MM.1S (cell line): ENCODE measurements at regions not wholly inside any gene's neighbourhood (a gene's known extent, or its start where the extent isn't known, plus 50 kb on each side); places are given as distances from the start of the nearest gene placed in this dataset.
"Not testable (repeated sequence)": the region's sequence is repeated elsewhere in the genome, so short reads cannot be mapped to it uniquely, and the experiment has no call there.

Experiments used
- DNase-seq: peaks from one replicate; pipeline ENCODE4 v3.0.0-alpha.2; 2015
- H2AFZ ChIP-seq: fragments of 300-600 bp; sonication (generic); 2 replicates; pipeline ENCODE4 v1.6.0; 2016; ENCODE audit warnings: antibody characterized with exemption, low read length
- H3F3A ChIP-seq: fragments of 300-600 bp; sonication (generic); 2 replicates; pipeline ENCODE4 v1.6.1; 2016; ENCODE audit warnings: mild to moderate bottlenecking, antibody characterized with exemption, low read length, moderate library complexity, mixed read lengths; ENCODE audit not compliant: insufficient read depth
- H3K27ac ChIP-seq: fragments of 300-600 bp; sonication (generic); 2 replicates; pipeline ENCODE4 v1.5.1; 2016; ENCODE audit warnings: mild to moderate bottlenecking, low read length
- H3K27me3 ChIP-seq: fragments of 300-600 bp; sonication (generic); replicated peaks from 2 replicates; pipeline ENCODE4 v1.6.0; 2016; ENCODE audit warnings: low read length; ENCODE audit not compliant: insufficient read depth
- H3K36me3 ChIP-seq: fragments of 300-600 bp; sonication (generic); replicated peaks from 2 replicates; pipeline ENCODE4 v1.6.1; 2016; ENCODE audit warnings: mild to moderate bottlenecking, low read length, mixed read lengths; ENCODE audit not compliant: insufficient read depth
- H3K4me1 ChIP-seq: fragments of 300-600 bp; sonication (generic); 2 replicates; pipeline ENCODE4 v1.6.1; 2016; ENCODE audit warnings: low read length, mixed read lengths
- H3K4me2 ChIP-seq: fragments of 300-600 bp; sonication (generic); 2 replicates; pipeline ENCODE4 v1.6.0; 2016; ENCODE audit warnings: low read depth, low read length
- H3K4me3 ChIP-seq: fragments of 300-600 bp; sonication (generic); 2 replicates; pipeline ENCODE4 v1.5.1; 2016; ENCODE audit warnings: low read length, mixed read lengths
- H3K79me2 ChIP-seq: fragments of 300-600 bp; sonication (generic); 2 replicates; pipeline ENCODE4 v1.6.1; 2016; ENCODE audit warnings: mixed run types, low read length, mixed read lengths
- H3K9ac ChIP-seq: fragments of 300-600 bp; sonication (generic); 2 replicates; pipeline ENCODE4 v1.6.1; 2016; ENCODE audit warnings: low read length, mixed read lengths
- H3K9me2 ChIP-seq: fragments of 300-600 bp; sonication (generic); replicated peaks from 2 replicates; pipeline ENCODE4 v1.6.1; 2016; ENCODE audit warnings: mild to moderate bottlenecking, low read length, mixed read lengths; ENCODE audit not compliant: insufficient read depth
- H3K9me3 ChIP-seq: fragments of 300-600 bp; sonication (generic); replicated peaks from 2 replicates; pipeline ENCODE4 v1.6.1; 2016; ENCODE audit warnings: mild to moderate bottlenecking, low read length, mixed read lengths; ENCODE audit not compliant: insufficient read depth
- H4K20me1 ChIP-seq: fragments of 300-600 bp; sonication (generic); 2 replicates; pipeline ENCODE4 v1.6.1; 2016; ENCODE audit warnings: mild to moderate bottlenecking, low read length, moderate library complexity, mixed read lengths; ENCODE audit not compliant: insufficient read depth
- EZH2 ChIP-seq: fragments of 300-600 bp; sonication (generic); optimal IDR thresholded peaks from 2 replicates; pipeline ENCODE3; 2017; ENCODE audit warnings: low read depth, mild to moderate bottlenecking, antibody characterized with exemption, low read length, mixed read lengths
- EZH2phosphoT487 ChIP-seq: fragments of 300-600 bp; sonication (generic); IDR thresholded peaks from 2 replicates; pipeline ENCODE4 v1.6.1; 2018; ENCODE audit warnings: antibody characterized with exemption, low read length
- TF ChIP-seq, protein P1 (sequence below): fragments of 300-600 bp; sonication (generic); IDR thresholded peaks from 2 replicates; pipeline ENCODE4 v1.5.1; 2016; ENCODE audit warnings: antibody characterized with exemption, low read length, mixed read lengths

DNA sequence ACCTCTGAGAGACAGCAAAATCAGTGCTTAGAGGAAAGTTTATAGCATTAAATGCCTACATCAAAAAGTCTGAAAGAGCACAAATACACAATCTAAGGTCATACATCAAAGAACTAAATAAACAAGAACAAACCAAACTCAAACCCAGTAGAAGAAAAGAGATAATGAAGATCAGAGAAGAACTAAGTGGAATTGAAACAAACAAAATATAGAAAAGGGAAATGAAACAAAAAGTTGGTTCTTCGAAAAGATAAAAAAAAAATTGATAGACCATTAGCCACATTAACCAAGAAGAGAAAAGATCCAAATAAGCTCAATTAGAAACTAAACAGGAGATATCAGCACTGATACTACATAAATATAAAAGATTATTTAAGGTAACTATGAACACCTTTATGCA lies 280.0 kb upstream of the NRG3 start:
- peaks cover 13% of the 10 kb centered on the region for H3K4me1 ChIP-seq
- TF ChIP-seq EZH2 (no peak), EZH2phosphoT487 (no peak)
- TF ChIP-seq, protein P1, sequence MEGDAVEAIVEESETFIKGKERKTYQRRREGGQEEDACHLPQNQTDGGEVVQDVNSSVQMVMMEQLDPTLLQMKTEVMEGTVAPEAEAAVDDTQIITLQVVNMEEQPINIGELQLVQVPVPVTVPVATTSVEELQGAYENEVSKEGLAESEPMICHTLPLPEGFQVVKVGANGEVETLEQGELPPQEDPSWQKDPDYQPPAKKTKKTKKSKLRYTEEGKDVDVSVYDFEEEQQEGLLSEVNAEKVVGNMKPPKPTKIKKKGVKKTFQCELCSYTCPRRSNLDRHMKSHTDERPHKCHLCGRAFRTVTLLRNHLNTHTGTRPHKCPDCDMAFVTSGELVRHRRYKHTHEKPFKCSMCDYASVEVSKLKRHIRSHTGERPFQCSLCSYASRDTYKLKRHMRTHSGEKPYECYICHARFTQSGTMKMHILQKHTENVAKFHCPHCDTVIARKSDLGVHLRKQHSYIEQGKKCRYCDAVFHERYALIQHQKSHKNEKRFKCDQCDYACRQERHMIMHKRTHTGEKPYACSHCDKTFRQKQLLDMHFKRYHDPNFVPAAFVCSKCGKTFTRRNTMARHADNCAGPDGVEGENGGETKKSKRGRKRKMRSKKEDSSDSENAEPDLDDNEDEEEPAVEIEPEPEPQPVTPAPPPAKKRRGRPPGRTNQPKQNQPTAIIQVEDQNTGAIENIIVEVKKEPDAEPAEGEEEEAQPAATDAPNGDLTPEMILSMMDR = no peak
- peak overlapping the region; percentile 23; the same call in 1 of the 2 replicates for H3K9ac ChIP-seq
- H3K4me2 ChIP-seq = peak overlapping the region; percentile 42
- H3K79me2 ChIP-seq = no peaks in the 10 kb centered on the region
- H3K9me3 ChIP-seq = no peaks in the 10 kb centered on the region
- peak overlapping the region; percentile 52 for H2AFZ ChIP-seq
- H3F3A ChIP-seq = peaks cover 9% of the 10 kb centered on the region
- no peaks in the 10 kb centered on the region for H3K36me3 ChIP-seq
- no peaks in the 10 kb centered on the region for H3K9me2 ChIP-seq
- H3K27ac ChIP-seq = peak overlapping the region; percentile 75; the same call in 1 of the 2 replicates
- H3K4me3 ChIP-seq = peak overlapping the region; percentile 17; the same call in 1 of the 2 replicates
- DNase-seq = peak; percentile 42
- H3K27me3 ChIP-seq = no peaks in the 10 kb centered on the region
- H4K20me1 ChIP-seq = no peaks in the 10 kb centered on the region

DNA sequence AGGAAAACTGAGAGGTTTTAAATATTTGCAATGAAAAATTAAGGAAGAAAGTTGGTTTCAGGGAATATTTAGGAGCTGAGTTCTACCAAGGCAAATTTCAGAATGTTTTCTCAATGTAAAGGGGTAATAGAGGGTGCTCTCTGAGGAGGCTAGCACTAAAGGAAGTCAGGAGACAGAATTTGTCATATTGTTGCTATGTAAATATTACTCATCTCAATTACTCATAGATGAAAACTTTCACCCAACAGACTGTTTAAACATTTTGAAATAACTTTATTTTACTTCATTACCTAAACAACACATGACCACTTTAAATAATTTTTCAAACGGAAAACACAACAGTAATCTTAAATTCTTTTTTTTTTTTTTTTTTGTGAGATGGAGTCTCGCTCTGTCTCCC lies 274.8 kb upstream of the NRG3 start:
- no peaks in the 10 kb centered on the region for H3F3A ChIP-seq
- H2AFZ ChIP-seq = no peak overlapping the region
- H3K4me2 ChIP-seq = no peak overlapping the region
- H3K9me3 ChIP-seq = no peaks in the 10 kb centered on the region
- H3K4me1 ChIP-seq = 0 out of 2 replicates have a peak, but pooled peaks cover 3% of the 10 kb centered on the region
- DNase-seq = no peak
- TF ChIP-seq EZH2phosphoT487 (no peak), EZH2 (no peak)
- TF ChIP-seq, protein P1 = no peak
- H3K79me2 ChIP-seq = no peaks in the 10 kb centered on the region
- no peaks in the 10 kb centered on the region for H3K36me3 ChIP-seq
- H3K4me3 ChIP-seq = no peak overlapping the region
- no peak overlapping the region for H3K9ac ChIP-seq
- no peaks in the 10 kb centered on the region for H3K27me3 ChIP-seq
- H3K9me2 ChIP-seq = no peaks in the 10 kb centered on the region
- no peaks in the 10 kb centered on the region for H4K20me1 ChIP-seq
- no peak overlapping the region for H3K27ac ChIP-seq

- no peaks in the 10 kb centered on the region for H3K9me3 ChIP-seq
Observed at GRCh38 chr10:81603106-81603620, 271.8 kb upstream of the NRG3 start.

DNA sequence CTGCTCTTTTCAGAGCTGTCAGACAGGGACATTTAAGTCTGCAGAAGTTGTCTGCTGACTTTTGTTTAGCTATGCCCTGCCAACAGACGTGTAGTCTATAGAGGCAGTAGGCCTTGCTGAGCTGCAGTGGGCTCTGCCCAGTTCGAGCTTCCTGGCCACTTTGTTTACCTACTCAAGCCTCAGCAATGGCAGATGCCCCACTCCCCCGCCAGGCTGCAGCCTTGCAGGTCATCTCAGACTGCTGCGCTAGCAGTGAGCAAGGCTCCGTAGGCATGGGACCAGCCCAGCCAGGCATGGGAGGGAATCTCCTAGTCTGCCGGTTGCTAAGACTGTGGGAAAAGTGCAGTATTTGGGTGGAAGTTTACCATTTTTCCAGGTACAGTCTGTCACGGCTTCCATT lies 230.5 kb upstream of the NRG3 start:
- H3K27ac ChIP-seq, H3K4me1 ChIP-seq, H3K79me2 ChIP-seq, H3K9me3 ChIP-seq, H3K4me3 ChIP-seq, H3K27me3 ChIP-seq, H4K20me1 ChIP-seq, H3F3A ChIP-seq, H2AFZ ChIP-seq, DNase-seq, H3K4me2 ChIP-seq, H3K9ac ChIP-seq, H3K36me3 ChIP-seq, H3K9me2 ChIP-seq: not testable (repeated sequence)

More at GRCh38 chr10:81603106-81603620, 271.8 kb upstream of the NRG3 start:
- Histone ChIP-seq H4K20me1 (no peaks in the 10 kb centered on the region), H3K27me3 (no peaks in the 10 kb centered on the region), H3K36me3 (no peaks in the 10 kb centered on the region), H3K79me2 (no peaks in the 10 kb centered on the region), H3K9me2 (no peaks in the 10 kb centered on the region), H3F3A (no peaks in the 10 kb centered on the region), H3K4me3 (no peak overlapping the region), H3K4me2 (no peak overlapping the region), H3K9ac (no peak overlapping the region), H3K27ac (no peak overlapping the region), H2AFZ (no peak overlapping the region), H3K4me1 (0 out of 2 replicates have a peak, but pooled peaks cover 3% of the 10 kb centered on the region)
- TF ChIP-seq, protein P1 = no peak
- TF ChIP-seq EZH2 = no peak
- TF ChIP-seq EZH2phosphoT487 = no peak
- no peak for DNase-seq
